HG02571 (cell line): ENCODE measurements at regions not wholly inside any gene's neighbourhood (a gene's known extent, or its start where the extent isn't known, plus 50 kb on each side); places are given as distances from the start of the nearest gene placed in this dataset.
"Not testable (repeated sequence)": the region's sequence is repeated elsewhere in the genome, so short reads cannot be mapped to it uniquely, and the experiment has no call there.

Experiments
- ATAC-seq: cut with Tn5 transposase; IDR thresholded peaks from one replicate; pipeline ENCODE4 v1.9.1; 2021; ENCODE audit warnings: mild to moderate bottlenecking, moderate library complexity; ENCODE audit not compliant: unreplicated experiment

GRCh38 chrX:42832764-42833549, 55.0 kb upstream of the PPP1R2C start:
- no peak for ATAC-seq

GRCh38 chrX:42833550-42833940, 55.6 kb upstream of the PPP1R2C start:
- not testable (repeated sequence) for ATAC-seq

- ATAC-seq = no peak
Observed at GRCh38 chrX:42837101-42837726, 59.3 kb upstream of the PPP1R2C start.

GRCh38 chrX:42837747-42838146, 59.8 kb upstream of the PPP1R2C start:
- ATAC-seq = peak; percentile 63

GRCh38 chrX:42839632-42840031, 61.7 kb upstream of the PPP1R2C start:
- no peak for ATAC-seq

- ATAC-seq = no peak
Observed at GRCh38 chrX:42846741-42847140, 68.8 kb upstream of the PPP1R2C start.

GRCh38 chrX:42855259-42855658, 77.3 kb upstream of the PPP1R2C start:
- no peak for ATAC-seq

- no peak for ATAC-seq
Observed at GRCh38 chrX:42857766-42858165, 79.8 kb upstream of the PPP1R2C start.

- no peak for ATAC-seq
Observed at GRCh38 chrX:42869011-42869410, 91.0 kb upstream of the PPP1R2C start.

GRCh38 chrX:42869659-42870476, 91.9 kb upstream of the PPP1R2C start:
- peak; percentile 86 for ATAC-seq

GRCh38 chrX:42886519-42886918, 108.6 kb upstream of the PPP1R2C start:
- ATAC-seq = no peak

GRCh38 chrX:42900947-42901346, 123.0 kb upstream of the PPP1R2C start:
- ATAC-seq = no peak

- no peak for ATAC-seq
Observed at GRCh38 chrX:42902513-42902912, 124.5 kb upstream of the PPP1R2C start.

- no peak for ATAC-seq
Observed at GRCh38 chrX:42920752-42921151, 142.8 kb upstream of the PPP1R2C start.

- ATAC-seq = no peak
Observed at GRCh38 chrX:42930071-42930470, 152.1 kb upstream of the PPP1R2C start.

GRCh38 chrX:42930951-42931350, 153.0 kb upstream of the PPP1R2C start:
- ATAC-seq = no peak

GRCh38 chrX:42933187-42933586, 155.2 kb upstream of the PPP1R2C start:
- no peak for ATAC-seq

- ATAC-seq = peak; percentile 92
Observed at GRCh38 chrX:42934020-42934726, 156.2 kb upstream of the PPP1R2C start.

- ATAC-seq = no peak
Observed at GRCh38 chrX:42941671-42942070, 163.7 kb upstream of the PPP1R2C start.

GRCh38 chrX:42943051-42943974, 165.3 kb upstream of the PPP1R2C start:
- peak; percentile 65 for ATAC-seq
